Astrocyte (in vitro differentiated cells and primary cell): ENCODE measurements at regions not wholly inside any gene's neighbourhood (a gene's known extent, or its start where the extent isn't known, plus 50 kb on each side); places are given as distances from the start of the nearest gene placed in this dataset.

Experiments used
- CTCF ChIP-seq: IDR thresholded peaks from 2 replicates; pipeline ENCODE4 v1.5.1; 2011; ENCODE audit warnings: low read depth, mild to moderate bottlenecking, inconsistent platforms, low read length, moderate library complexity; ENCODE audit not compliant: insufficient read depth
- EZH2 ChIP-seq: IDR thresholded peaks from 2 replicates; pipeline ENCODE4 v1.6.1; 2012; ENCODE audit warnings: mild to moderate bottlenecking, low read length, inconsistent platforms; ENCODE audit not compliant: insufficient read depth

- no peak for TF ChIP-seq CTCF
- TF ChIP-seq EZH2: no peak
These were observed 122.5 kb upstream of the VCX start for GRCh38 chrX:7720519-7720918.
